DND-41 (cell line): ENCODE measurements at regions not wholly inside any gene's neighbourhood (a gene's known extent, or its start where the extent isn't known, plus 50 kb on each side); places are given as distances from the start of the nearest gene placed in this dataset.
"Not testable (repeated sequence)": the region's sequence is repeated elsewhere in the genome, so short reads cannot be mapped to it uniquely, and the experiment has no call there.

ENCODE experiments used
- EZH2 ChIP-seq: IDR thresholded peaks from 3 replicates; pipeline ENCODE4 v1.6.1; 2012; ENCODE audit warnings: borderline replicate concordance, low read depth, mild to moderate bottlenecking, moderate library complexity, low read length, inconsistent platforms; ENCODE audit not compliant: severe bottlenecking
- TF ChIP-seq, protein P1 (sequence below): IDR thresholded peaks from 2 replicates; pipeline ENCODE4 v1.5.1; 2012; ENCODE audit warnings: borderline replicate concordance, low read length, moderate library complexity, mild to moderate bottlenecking; ENCODE audit not compliant: poor library complexity, severe bottlenecking; ENCODE audit errors: extremely low read depth

DNA sequence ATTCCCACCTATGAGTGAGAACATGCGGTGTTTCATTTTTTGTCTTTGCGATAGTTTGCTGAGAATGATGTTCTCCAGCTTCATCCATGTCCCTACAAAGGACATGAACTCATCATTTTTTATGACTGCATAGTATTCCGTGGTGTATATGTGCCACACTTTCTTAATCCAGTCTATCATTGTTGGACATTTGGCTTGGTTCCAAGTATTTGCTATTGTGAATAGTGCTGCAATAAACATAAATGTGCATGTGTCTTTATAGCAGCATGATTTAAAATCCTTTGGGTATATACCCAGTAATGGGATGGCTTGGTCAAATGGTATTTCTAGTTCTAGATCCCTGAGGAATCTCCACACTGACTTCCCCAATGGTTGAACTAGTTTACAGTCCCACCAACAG is 138.9 kb upstream of the GNAI1 start:
- TF ChIP-seq EZH2 = not testable (repeated sequence)
- TF ChIP-seq, protein P1, sequence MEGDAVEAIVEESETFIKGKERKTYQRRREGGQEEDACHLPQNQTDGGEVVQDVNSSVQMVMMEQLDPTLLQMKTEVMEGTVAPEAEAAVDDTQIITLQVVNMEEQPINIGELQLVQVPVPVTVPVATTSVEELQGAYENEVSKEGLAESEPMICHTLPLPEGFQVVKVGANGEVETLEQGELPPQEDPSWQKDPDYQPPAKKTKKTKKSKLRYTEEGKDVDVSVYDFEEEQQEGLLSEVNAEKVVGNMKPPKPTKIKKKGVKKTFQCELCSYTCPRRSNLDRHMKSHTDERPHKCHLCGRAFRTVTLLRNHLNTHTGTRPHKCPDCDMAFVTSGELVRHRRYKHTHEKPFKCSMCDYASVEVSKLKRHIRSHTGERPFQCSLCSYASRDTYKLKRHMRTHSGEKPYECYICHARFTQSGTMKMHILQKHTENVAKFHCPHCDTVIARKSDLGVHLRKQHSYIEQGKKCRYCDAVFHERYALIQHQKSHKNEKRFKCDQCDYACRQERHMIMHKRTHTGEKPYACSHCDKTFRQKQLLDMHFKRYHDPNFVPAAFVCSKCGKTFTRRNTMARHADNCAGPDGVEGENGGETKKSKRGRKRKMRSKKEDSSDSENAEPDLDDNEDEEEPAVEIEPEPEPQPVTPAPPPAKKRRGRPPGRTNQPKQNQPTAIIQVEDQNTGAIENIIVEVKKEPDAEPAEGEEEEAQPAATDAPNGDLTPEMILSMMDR = not testable (repeated sequence)
